Heart left ventricle (tissue), 13 donors: ENCODE measurements at regions not wholly inside any gene's neighbourhood (a gene's known extent, or its start where the extent isn't known, plus 50 kb on each side); places are given as distances from the start of the nearest gene placed in this dataset.

Experiments used
- POLR2A ChIP-seq, 2 donors: fragments of 450-650 bp; IDR thresholded peaks; one replicate each; pipeline ENCODE4 v1.6.1; 2017; ENCODE audit warnings: antibody characterized with exemption in 2 of 2, mild to moderate bottlenecking in 2 of 2, moderate library complexity in 2 of 2
- TF ChIP-seq, protein P1 (sequence below), 12 donors: fragments of 200-600 bp; sonication (generic) in 4 of 12; IDR thresholded peaks; one replicate each; pipeline versions ENCODE4 v1.5.0 to v1.8.0; 2018 to 2022; ENCODE audit warnings: antibody characterized with exemption in 12 of 12, mild to moderate bottlenecking in 5 of 12
- donor health status: ischemic (EF 13 %, LVEDD 7.1; RV severe dilation, severe dysfunction).
- donor health status: DM: no; HTN: yes; CAD: no.
- donor health status: DM: no; HTN: no; CAD: no.
- donor health status: ischemic (EF 25% LVEDD 6.9; RV normal size, moderate dysfunction).
- donor health status: ischemic (EF 25% LVEDD 5.7; RV mildly dilated, moderate dysfunction).
- donor health status: ischemic (EF 35%, LVEDD 5.7; RV mildly dilated, moderate dysfunction).
- donor health status: nonischemic (EF 11% LVEDD 7.7; RV severe dilation, severe dysfunction).
- donor health status: DM: yes; HTN: yes; CAD: no.
- donor health status: PGD.
- donor health status: ischemic (EF 29% LVEDD 5.4; RV normal size, mild dysfunction).
- donor health status: nonischemic (EF 23%, LVEDD 6.1; RV moderate dilation, normal function).

DNA sequence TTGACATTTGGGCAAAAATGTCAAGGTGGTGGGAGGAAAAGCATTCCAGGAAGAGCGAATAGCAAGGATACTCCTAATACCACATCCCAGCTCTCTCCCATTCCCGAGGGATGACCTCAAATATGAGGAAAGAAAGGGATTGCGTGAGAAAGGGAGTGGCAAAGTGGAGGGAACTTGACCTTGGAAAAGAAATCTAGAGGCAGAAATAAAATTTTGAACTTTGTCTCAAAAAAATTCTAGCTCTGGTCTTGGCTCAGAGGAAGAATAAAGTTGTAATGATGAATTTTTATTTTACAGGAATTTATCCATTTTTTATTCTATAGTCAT lies 127.8 kb downstream of the TBX19 start:
- TF ChIP-seq, protein P1, sequence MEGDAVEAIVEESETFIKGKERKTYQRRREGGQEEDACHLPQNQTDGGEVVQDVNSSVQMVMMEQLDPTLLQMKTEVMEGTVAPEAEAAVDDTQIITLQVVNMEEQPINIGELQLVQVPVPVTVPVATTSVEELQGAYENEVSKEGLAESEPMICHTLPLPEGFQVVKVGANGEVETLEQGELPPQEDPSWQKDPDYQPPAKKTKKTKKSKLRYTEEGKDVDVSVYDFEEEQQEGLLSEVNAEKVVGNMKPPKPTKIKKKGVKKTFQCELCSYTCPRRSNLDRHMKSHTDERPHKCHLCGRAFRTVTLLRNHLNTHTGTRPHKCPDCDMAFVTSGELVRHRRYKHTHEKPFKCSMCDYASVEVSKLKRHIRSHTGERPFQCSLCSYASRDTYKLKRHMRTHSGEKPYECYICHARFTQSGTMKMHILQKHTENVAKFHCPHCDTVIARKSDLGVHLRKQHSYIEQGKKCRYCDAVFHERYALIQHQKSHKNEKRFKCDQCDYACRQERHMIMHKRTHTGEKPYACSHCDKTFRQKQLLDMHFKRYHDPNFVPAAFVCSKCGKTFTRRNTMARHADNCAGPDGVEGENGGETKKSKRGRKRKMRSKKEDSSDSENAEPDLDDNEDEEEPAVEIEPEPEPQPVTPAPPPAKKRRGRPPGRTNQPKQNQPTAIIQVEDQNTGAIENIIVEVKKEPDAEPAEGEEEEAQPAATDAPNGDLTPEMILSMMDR (IDR thresholded peaks at IDR 0.05) = no peak
- no peak for TF ChIP-seq POLR2A (IDR thresholded peaks at IDR 0.05)
